Keratinocyte (primary cell): ENCODE measurements at regions not wholly inside any gene's neighbourhood (a gene's known extent, or its start where the extent isn't known, plus 50 kb on each side); places are given as distances from the start of the nearest gene placed in this dataset.

Experiments used
- EZH2 ChIP-seq: IDR thresholded peaks from one replicate; pipeline ENCODE4 v1.6.1; 2012; ENCODE audit warnings: inconsistent platforms, mild to moderate bottlenecking, low read length, moderate library complexity
- TF ChIP-seq, protein P1 (sequence below), 3 experiments: IDR thresholded peaks in 1 of 3; conservative IDR thresholded peaks in 1 of 3; optimal IDR thresholded peaks in 1 of 3; 2 replicates in 2 of 3; 3 replicates in 1 of 3; pipeline versions ENCODE3 to v1.5.1; 2011; ENCODE audit warnings: low read length in 3 of 3, mild to moderate bottlenecking in 3 of 3, moderate library complexity in 2 of 3, control low read depth in 1 of 3, inconsistent platforms in 1 of 3; ENCODE audit not compliant: insufficient read depth in 2 of 3; ENCODE audit errors: extremely low read depth in 1 of 3

DNA sequence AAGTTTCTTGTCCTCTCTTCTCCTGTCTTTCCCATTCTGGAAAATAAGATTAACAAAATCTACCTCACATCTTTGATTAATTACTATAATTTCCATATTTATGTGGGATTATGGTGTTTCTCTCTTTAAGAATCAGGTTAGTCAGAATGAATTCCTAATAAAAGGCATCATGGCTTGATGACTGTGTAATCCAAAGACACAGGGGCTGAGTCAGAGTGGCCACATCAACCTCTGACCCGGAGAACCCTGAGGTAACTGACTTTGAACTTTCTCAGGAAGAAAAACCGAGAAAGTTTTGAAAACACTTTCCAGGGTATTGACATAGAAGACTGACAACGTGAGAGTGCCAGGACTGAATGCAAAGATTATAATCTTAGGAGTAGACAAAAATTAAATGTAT lies 170.3 kb upstream of the MCTP2 start:
- TF ChIP-seq, protein P1, sequence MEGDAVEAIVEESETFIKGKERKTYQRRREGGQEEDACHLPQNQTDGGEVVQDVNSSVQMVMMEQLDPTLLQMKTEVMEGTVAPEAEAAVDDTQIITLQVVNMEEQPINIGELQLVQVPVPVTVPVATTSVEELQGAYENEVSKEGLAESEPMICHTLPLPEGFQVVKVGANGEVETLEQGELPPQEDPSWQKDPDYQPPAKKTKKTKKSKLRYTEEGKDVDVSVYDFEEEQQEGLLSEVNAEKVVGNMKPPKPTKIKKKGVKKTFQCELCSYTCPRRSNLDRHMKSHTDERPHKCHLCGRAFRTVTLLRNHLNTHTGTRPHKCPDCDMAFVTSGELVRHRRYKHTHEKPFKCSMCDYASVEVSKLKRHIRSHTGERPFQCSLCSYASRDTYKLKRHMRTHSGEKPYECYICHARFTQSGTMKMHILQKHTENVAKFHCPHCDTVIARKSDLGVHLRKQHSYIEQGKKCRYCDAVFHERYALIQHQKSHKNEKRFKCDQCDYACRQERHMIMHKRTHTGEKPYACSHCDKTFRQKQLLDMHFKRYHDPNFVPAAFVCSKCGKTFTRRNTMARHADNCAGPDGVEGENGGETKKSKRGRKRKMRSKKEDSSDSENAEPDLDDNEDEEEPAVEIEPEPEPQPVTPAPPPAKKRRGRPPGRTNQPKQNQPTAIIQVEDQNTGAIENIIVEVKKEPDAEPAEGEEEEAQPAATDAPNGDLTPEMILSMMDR (optimal IDR thresholded peaks at IDR 0.05 in 1 of 3, IDR thresholded peaks at IDR 0.05 in 1 of 3, conservative IDR thresholded peaks at IDR 0.05 in 1 of 3; ENCODE audit: extremely low read depth in 1 of 3, insufficient read depth in 2 of 3, low read length in 3 of 3): no peak
- TF ChIP-seq EZH2: no peak
